T-helper 17 cell (primary cell): ENCODE measurements at regions not wholly inside any gene's neighbourhood (a gene's known extent, or its start where the extent isn't known, plus 50 kb on each side); places are given as distances from the start of the nearest gene placed in this dataset.

ENCODE experiments used
- ATAC-seq: fragments of 150-1000 bp; cut with Tn5 transposase; 2 replicates; pipeline ENCODE4 v1.10.0; 2021; ENCODE audit warnings: mild to moderate bottlenecking, moderate library complexity
- DNase-seq, 3 donors: peaks; one replicate each; pipeline versions ENCODE4 v3.0.0 to v3.0.0-alpha.2; 2020 to 2021
- H3K9me3 ChIP-seq: one replicate; pipeline ENCODE4 v1.7.0; 2013; ENCODE audit warnings: low read length, mild to moderate bottlenecking; ENCODE audit not compliant: control insufficient read depth, poor library complexity, severe bottlenecking
- H3K27ac Mint-ChIP-seq: one replicate; pipeline ENCODE4 v1.8.0; 2022; ENCODE audit warnings: mild to moderate bottlenecking, moderate library complexity, mixed read lengths
- H3K27me3 Mint-ChIP-seq: one replicate; pipeline ENCODE4 v1.8.0; 2022; ENCODE audit warnings: mixed read lengths
- H3K36me3 Mint-ChIP-seq: one replicate; pipeline ENCODE4 v1.8.0; 2022; ENCODE audit warnings: low read depth, mixed read lengths
- H3K4me1 Mint-ChIP-seq: one replicate; pipeline ENCODE4 v1.8.0; 2022; ENCODE audit warnings: mild to moderate bottlenecking, mixed read lengths
- H3K4me3 Mint-ChIP-seq: one replicate; pipeline ENCODE4 v1.8.0; 2022; ENCODE audit warnings: mild to moderate bottlenecking, moderate library complexity, mixed read lengths

GRCh38 chr2:165033402-165033801 lies 78.1 kb upstream of the SLC38A11 start:
- DNase-seq (no peak), ATAC-seq (no peak)
- H3K27me3 Mint-ChIP-seq: no peaks in the 10 kb centered on the region
- H3K27ac Mint-ChIP-seq: no peak overlapping the region
- no peaks in the 10 kb centered on the region for H3K4me1 Mint-ChIP-seq
- H3K36me3 Mint-ChIP-seq: no peaks in the 10 kb centered on the region
- no peak overlapping the region for H3K4me3 Mint-ChIP-seq
- H3K9me3 ChIP-seq: no peaks in the 10 kb centered on the region

DNA sequence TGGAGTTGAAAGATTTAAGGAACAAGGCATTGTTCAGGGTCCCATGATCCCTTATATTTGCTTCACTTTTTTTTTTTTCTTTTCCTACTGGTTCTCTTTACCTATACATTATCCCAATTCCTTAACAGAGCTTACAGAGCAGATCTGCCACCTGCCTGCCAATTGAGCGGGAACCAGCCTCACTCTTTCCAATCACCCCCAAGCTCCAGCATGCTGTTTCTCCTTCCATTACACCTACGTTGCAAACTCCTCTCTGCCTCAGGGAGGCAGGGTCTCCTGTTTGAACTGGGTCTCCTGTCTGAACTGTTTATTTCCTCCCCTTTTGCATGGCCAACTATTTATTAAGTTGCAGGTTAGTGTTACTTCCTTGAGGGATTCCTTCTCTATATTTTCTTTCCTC lies 77.2 kb upstream of the SLC38A11 start:
- no peaks in the 10 kb centered on the region for H3K9me3 ChIP-seq
- Mint-ChIP-seq H3K4me1 (no peaks in the 10 kb centered on the region), H3K4me3 (no peak overlapping the region), H3K36me3 (no peaks in the 10 kb centered on the region), H3K27ac (no peak overlapping the region), H3K27me3 (no peaks in the 10 kb centered on the region)
- DNase-seq (no peak), ATAC-seq (no peak)

- ATAC-seq: no peak
- Mint-ChIP-seq H3K4me3 (no peak overlapping the region), H3K4me1 (no peaks in the 10 kb centered on the region), H3K27ac (no peak overlapping the region), H3K27me3 (peaks cover 22% of the 10 kb centered on the region), H3K36me3 (peaks cover 2% of the 10 kb centered on the region)
- H3K9me3 ChIP-seq: no peaks in the 10 kb centered on the region
- DNase-seq: no peak
These were observed 68.9 kb upstream of the SLC38A11 start for GRCh38 chr2:165024199-165024598.

- DNase-seq (no peak), ATAC-seq (no peak)
- no peak overlapping the region for H3K4me3 Mint-ChIP-seq
- H3K36me3 Mint-ChIP-seq: peaks cover 2% of the 10 kb centered on the region
- H3K9me3 ChIP-seq: no peaks in the 10 kb centered on the region
- H3K4me1 Mint-ChIP-seq: no peaks in the 10 kb centered on the region
- H3K27ac Mint-ChIP-seq: no peak overlapping the region
- H3K27me3 Mint-ChIP-seq: peaks cover 23% of the 10 kb centered on the region
These were observed 67.5 kb upstream of the SLC38A11 start for GRCh38 chr2:165022781-165023180.

- ATAC-seq (no peak), DNase-seq (no peak)
- peaks cover 41% of the 10 kb centered on the region for H3K27me3 Mint-ChIP-seq
- H3K9me3 ChIP-seq: no peaks in the 10 kb centered on the region
- H3K4me3 Mint-ChIP-seq: no peak overlapping the region
- peaks cover 2% of the 10 kb centered on the region for H3K36me3 Mint-ChIP-seq
- H3K27ac Mint-ChIP-seq: no peak overlapping the region
- peaks cover 5% of the 10 kb centered on the region for H3K4me1 Mint-ChIP-seq
These were observed 62.8 kb upstream of the SLC38A11 start for GRCh38 chr2:165017966-165018596.

DNA sequence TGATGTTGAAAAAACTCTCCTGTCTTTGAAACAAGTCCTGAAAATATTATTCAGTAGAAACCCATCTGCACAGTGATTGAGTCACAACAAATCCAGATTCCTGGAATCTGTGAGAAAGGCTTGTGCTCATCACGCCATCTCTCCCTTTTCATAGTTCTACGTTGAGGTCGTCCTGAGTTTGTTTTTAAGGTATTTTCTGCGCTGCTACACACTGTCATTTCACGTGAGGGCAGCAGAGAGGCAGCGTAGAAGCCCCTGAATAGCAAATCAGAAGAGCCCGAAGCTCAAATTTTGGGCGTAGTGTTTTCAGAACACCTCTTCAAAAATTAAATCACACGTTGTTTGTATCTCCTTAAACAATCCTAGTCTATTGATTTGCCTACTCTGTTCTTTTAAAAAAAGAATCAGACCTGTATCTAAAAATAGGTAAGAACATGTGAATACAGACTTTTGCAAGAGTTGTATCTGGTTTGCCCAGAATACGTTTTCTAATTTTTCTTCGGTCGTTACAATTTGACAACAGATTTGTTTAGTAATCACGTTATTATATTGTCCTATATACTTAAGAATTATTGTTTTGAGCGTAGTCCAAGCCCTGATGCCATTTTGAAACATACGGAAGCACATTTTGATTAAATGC lies 61.6 kb upstream of the SLC38A11 start:
- H3K4me1 Mint-ChIP-seq: peaks cover 5% of the 10 kb centered on the region
- no peak overlapping the region for H3K4me3 Mint-ChIP-seq
- ATAC-seq (peak; percentile 70), DNase-seq (no peak)
- no peaks in the 10 kb centered on the region for H3K9me3 ChIP-seq
- H3K27ac Mint-ChIP-seq: no peak overlapping the region
- H3K27me3 Mint-ChIP-seq: peaks cover 34% of the 10 kb centered on the region
- H3K36me3 Mint-ChIP-seq: peaks cover 2% of the 10 kb centered on the region

GRCh38 chr2:165015052-165015642 lies 59.8 kb upstream of the SLC38A11 start:
- H3K36me3 Mint-ChIP-seq: no peaks in the 10 kb centered on the region
- H3K9me3 ChIP-seq: no peaks in the 10 kb centered on the region
- H3K27ac Mint-ChIP-seq: no peak overlapping the region
- no peak overlapping the region for H3K4me3 Mint-ChIP-seq
- ATAC-seq: peak; percentile 53
- peaks cover 35% of the 10 kb centered on the region for H3K27me3 Mint-ChIP-seq
- peak in 2 of 3 donors; percentile 17 to 24 for DNase-seq
- peaks cover 8% of the 10 kb centered on the region for H3K4me1 Mint-ChIP-seq

DNA sequence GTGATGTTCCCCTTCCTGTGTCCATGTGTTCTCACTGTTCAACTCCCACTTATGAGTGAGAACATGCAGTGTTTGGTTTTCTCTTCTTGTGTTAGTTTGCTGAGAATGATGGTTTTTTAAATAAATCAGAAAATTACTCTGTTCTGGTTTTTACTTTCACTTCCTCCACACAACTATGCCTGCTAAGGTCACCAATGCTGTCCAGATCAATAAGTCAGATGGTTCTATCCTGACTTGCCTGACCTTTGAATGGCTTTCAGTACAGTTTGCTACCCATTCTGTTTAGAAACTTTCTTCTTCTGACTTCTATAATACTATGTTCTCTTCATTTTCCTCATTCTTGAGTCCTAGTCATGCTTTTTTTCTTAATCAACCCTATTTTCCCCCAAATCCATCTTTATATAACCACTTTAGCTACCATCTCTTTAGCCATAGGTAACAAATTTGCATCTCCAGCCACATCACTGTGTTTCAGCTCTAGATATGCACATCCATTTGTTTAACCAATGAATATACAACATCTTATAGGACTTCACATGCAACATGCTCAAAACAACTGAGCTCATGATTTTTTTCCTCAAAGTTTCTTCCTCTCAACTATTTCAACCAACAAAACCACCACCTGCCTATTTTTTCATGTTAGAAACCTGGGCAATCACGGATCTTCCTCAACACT lies 58.8 kb upstream of the SLC38A11 start:
- DNase-seq (no peak), ATAC-seq (no peak)
- H3K36me3 Mint-ChIP-seq: no peaks in the 10 kb centered on the region
- no peaks in the 10 kb centered on the region for H3K9me3 ChIP-seq
- H3K27me3 Mint-ChIP-seq: peaks cover 34% of the 10 kb centered on the region
- no peak overlapping the region for H3K4me3 Mint-ChIP-seq
- H3K4me1 Mint-ChIP-seq: peaks cover 8% of the 10 kb centered on the region
- no peak overlapping the region for H3K27ac Mint-ChIP-seq

- DNase-seq: no peak
- no peak overlapping the region for H3K27ac Mint-ChIP-seq
- H3K36me3 Mint-ChIP-seq: peaks cover under 1% of the 10 kb centered on the region
- H3K9me3 ChIP-seq: no peaks in the 10 kb centered on the region
- ATAC-seq: no peak
- H3K4me1 Mint-ChIP-seq: peaks cover 8% of the 10 kb centered on the region
- no peak overlapping the region for H3K4me3 Mint-ChIP-seq
- peaks cover 53% of the 10 kb centered on the region for H3K27me3 Mint-ChIP-seq
These were observed 55.9 kb upstream of the SLC38A11 start for GRCh38 chr2:165011199-165011598.

- peaks cover 56% of the 10 kb centered on the region for H3K27me3 Mint-ChIP-seq
- H3K4me3 Mint-ChIP-seq: no peak overlapping the region
- peaks cover 8% of the 10 kb centered on the region for H3K4me1 Mint-ChIP-seq
- DNase-seq: no peak
- H3K9me3 ChIP-seq: no peaks in the 10 kb centered on the region
- H3K36me3 Mint-ChIP-seq: peaks cover 2% of the 10 kb centered on the region
- ATAC-seq: no peak
- H3K27ac Mint-ChIP-seq: no peak overlapping the region
These were observed 55.2 kb upstream of the SLC38A11 start for GRCh38 chr2:165010556-165010955.

GRCh38 chr2:165009466-165009865 lies 54.1 kb upstream of the SLC38A11 start:
- Mint-ChIP-seq H3K27ac (no peak overlapping the region), H3K4me3 (no peak overlapping the region), H3K36me3 (peaks cover 2% of the 10 kb centered on the region), H3K4me1 (peaks cover 8% of the 10 kb centered on the region), H3K27me3 (peaks cover 57% of the 10 kb centered on the region)
- DNase-seq (no peak), ATAC-seq (no peak)
- no peaks in the 10 kb centered on the region for H3K9me3 ChIP-seq

- peaks cover 50% of the 10 kb centered on the region for H3K27me3 Mint-ChIP-seq
- H3K27ac Mint-ChIP-seq: no peak overlapping the region
- DNase-seq (no peak), ATAC-seq (no peak)
- peaks cover 4% of the 10 kb centered on the region for H3K4me1 Mint-ChIP-seq
- peaks cover 2% of the 10 kb centered on the region for H3K36me3 Mint-ChIP-seq
- no peaks in the 10 kb centered on the region for H3K9me3 ChIP-seq
- no peak overlapping the region for H3K4me3 Mint-ChIP-seq
These were observed 53.5 kb upstream of the SLC38A11 start for GRCh38 chr2:165008730-165009315.

GRCh38 chr2:165007161-165007744 lies 51.9 kb upstream of the SLC38A11 start:
- no peak for ATAC-seq
- H3K4me3 Mint-ChIP-seq: no peak overlapping the region

More at GRCh38 chr2:165007161-165007744, 51.9 kb upstream of the SLC38A11 start:
- Mint-ChIP-seq H3K36me3 (peaks cover 2% of the 10 kb centered on the region), H3K4me1 (peaks cover 3% of the 10 kb centered on the region), H3K27me3 (peaks cover 42% of the 10 kb centered on the region), H3K27ac (no peak overlapping the region)
- H3K9me3 ChIP-seq: no peaks in the 10 kb centered on the region
- no peak for DNase-seq
